H7 (cell line): ENCODE measurements at regions not wholly inside any gene's neighbourhood (a gene's known extent, or its start where the extent isn't known, plus 50 kb on each side); places are given as distances from the start of the nearest gene placed in this dataset.
A peak's percentile ranks its signal among the peaks of the same experiment; 100 is the strongest.

Experiments
- DNase-seq: peaks from one replicate; pipeline ENCODE4 v3.0.0; 2012
- H3K27me3 ChIP-seq: 2 replicates; pipeline ENCODE4 v1.6.0; 2011; ENCODE audit warnings: mild to moderate bottlenecking, low read length; ENCODE audit not compliant: control insufficient read depth, insufficient read depth
- H3K36me3 ChIP-seq: replicated peaks from 2 replicates; pipeline ENCODE4 v1.5.1; 2011; ENCODE audit warnings: low read length; ENCODE audit not compliant: control insufficient read depth, insufficient read depth
- H3K4me3 ChIP-seq: 2 replicates; pipeline ENCODE4 v1.5.1; 2011; ENCODE audit warnings: low read depth, mild to moderate bottlenecking, control low read depth, low read length, moderate library complexity; ENCODE audit not compliant: insufficient read depth

- H3K36me3 ChIP-seq = no peaks in the 10 kb centered on the region
- DNase-seq = peak; percentile 81
- H3K27me3 ChIP-seq = no peaks in the 10 kb centered on the region
- no peak overlapping the region for H3K4me3 ChIP-seq
These were observed 148.2 kb downstream of the BMP7 start for GRCh38 chr20:57118107-57118769.
